ENCODE measurements at regions not wholly inside any gene's neighbourhood (a gene's known extent, or its start where the extent isn't known, plus 50 kb on each side); places are given as distances from the start of the nearest gene placed in this dataset.

- no peak for DNase-seq (ENCODE audit: low read depth, low spot score)
- ChIA-PET CTCF (no interaction called here), POLR2A (no interaction called here)
- TF ChIP-seq, protein P1, sequence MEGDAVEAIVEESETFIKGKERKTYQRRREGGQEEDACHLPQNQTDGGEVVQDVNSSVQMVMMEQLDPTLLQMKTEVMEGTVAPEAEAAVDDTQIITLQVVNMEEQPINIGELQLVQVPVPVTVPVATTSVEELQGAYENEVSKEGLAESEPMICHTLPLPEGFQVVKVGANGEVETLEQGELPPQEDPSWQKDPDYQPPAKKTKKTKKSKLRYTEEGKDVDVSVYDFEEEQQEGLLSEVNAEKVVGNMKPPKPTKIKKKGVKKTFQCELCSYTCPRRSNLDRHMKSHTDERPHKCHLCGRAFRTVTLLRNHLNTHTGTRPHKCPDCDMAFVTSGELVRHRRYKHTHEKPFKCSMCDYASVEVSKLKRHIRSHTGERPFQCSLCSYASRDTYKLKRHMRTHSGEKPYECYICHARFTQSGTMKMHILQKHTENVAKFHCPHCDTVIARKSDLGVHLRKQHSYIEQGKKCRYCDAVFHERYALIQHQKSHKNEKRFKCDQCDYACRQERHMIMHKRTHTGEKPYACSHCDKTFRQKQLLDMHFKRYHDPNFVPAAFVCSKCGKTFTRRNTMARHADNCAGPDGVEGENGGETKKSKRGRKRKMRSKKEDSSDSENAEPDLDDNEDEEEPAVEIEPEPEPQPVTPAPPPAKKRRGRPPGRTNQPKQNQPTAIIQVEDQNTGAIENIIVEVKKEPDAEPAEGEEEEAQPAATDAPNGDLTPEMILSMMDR (IDR thresholded peaks at IDR 0.05; ENCODE audit: insufficient read depth, low read length, missing control alignments) = no peak
- no peak overlapping the region for H3K4me3 ChIP-seq (ENCODE audit: low read depth, low read length)
Observed at GRCh38 chr2:63665091-63665490, 76.3 kb downstream of the MDH1 start.

DNA sequence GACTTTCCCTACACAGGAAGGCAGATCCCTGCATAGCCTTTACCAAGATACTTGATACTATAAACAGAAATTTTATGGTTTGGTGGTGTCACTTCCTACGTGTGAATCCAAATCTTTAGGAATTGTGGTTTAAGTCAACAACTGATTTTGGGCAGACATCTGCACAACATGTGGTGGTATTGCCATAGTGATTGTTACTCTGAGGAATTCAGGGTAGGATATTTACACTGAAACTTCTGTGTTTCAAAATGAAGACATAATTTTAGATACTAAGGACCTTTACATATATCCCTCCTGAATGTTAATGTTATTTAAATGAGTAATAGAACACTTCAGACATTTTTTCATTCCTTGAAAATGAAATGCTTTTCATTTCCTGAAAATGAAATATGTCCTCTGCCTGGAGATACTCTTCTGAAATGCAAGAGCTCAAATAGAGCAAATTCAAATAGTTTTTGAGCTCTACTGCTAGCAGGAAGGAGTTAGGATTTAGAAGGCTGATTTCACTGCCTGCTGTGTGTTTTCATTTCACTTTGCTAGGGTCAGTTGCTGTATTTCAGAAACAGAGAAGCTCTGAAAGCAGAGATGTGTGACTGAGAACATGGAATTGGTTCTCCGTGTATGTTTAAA, 77.2 kb downstream of the MDH1 start:
- ChIA-PET POLR2A (interaction anchor here (0.7 to 0.9 kb wide), 2 partner anchors 13 to 176 kb away, joined by 4 read pairs; no protein-coding TSS in a partner anchor), CTCF (interaction anchor here (0.9 to 1.3 kb wide), 2 partner anchors 11 to 13 kb away, joined by 3 read pairs; no protein-coding TSS in a partner anchor)
- TF ChIP-seq, protein P1 (IDR thresholded peaks at IDR 0.05; ENCODE audit: insufficient read depth, low read length, missing control alignments) = no peak
- H3K4me3 ChIP-seq (ENCODE audit: low read depth, low read length) = peak overlapping the region; percentile 29
- peak; percentile 84 for DNase-seq (ENCODE audit: low read depth, low spot score)

DNA sequence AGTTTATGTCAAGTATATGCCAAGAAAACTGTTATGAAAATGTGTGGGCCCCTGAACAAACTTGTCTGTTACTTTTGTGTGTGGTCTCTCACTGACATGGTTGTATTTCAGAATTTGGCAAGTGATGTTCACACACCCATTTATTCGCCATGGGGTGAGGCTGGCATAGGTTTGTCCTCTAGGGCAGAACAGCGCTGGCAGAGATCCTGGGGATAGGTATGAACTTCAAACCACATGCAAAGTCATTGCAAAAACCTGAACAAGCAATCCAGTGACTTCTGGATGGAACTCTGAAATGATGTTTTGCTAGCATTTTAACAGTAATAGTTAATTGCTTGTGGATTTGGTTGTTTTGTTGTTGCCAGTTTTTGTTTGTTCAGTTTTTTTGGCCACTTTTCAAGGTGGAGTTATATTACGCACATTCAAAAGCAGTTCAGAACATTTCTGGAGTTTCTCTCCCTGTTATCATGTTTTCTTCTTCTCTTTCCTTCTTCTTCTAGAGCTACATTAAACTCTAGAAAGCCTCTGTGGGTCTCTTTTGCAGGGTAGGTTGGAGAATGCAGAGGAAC, 78.5 kb downstream of the MDH1 start:
- DNase-seq (ENCODE audit: low read depth, low spot score) = no peak
- TF ChIP-seq, protein P1 (IDR thresholded peaks at IDR 0.05; ENCODE audit: insufficient read depth, low read length, missing control alignments) = no peak
- POLR2A ChIA-PET = no interaction called here
- CTCF ChIA-PET = no interaction called here
- H3K4me3 ChIP-seq (ENCODE audit: low read depth, low read length) = no peak overlapping the region

DNA sequence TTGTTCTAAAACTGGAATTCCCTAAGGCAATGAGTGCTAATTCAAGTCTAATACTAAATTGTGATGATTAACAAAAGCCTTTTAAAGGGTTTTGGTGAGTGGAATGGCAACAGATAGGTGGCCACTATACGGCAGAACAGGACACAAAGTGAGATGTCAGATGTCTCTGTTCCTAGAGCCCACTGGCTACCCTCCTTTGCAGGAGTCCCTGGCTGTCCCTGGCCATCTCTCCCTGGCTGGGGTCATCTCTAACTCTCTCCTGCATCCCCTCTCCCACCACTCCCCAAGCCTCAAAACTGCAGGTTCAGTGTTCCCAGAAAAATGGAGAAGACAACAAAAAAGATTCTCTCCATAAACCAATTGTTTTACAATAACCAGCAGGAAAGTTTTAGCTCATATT, 79.2 kb downstream of the MDH1 start:
- no peak overlapping the region for H3K4me3 ChIP-seq (ENCODE audit: low read depth, low read length)
- TF ChIP-seq, protein P1 (IDR thresholded peaks at IDR 0.05; ENCODE audit: insufficient read depth, low read length, missing control alignments) = no peak
- no peak for DNase-seq (ENCODE audit: low read depth, low spot score)
- ChIA-PET POLR2A (no interaction called here), CTCF (no interaction called here)

- no peak for DNase-seq (ENCODE audit: low read depth, low spot score)
- ChIA-PET POLR2A (no interaction called here), CTCF (no interaction called here)
- TF ChIP-seq, protein P1 (IDR thresholded peaks at IDR 0.05; ENCODE audit: insufficient read depth, low read length, missing control alignments) = no peak
- no peak overlapping the region for H3K4me3 ChIP-seq (ENCODE audit: low read depth, low read length)
Observed at GRCh38 chr2:63668466-63668865, 79.7 kb downstream of the MDH1 start.

DNA sequence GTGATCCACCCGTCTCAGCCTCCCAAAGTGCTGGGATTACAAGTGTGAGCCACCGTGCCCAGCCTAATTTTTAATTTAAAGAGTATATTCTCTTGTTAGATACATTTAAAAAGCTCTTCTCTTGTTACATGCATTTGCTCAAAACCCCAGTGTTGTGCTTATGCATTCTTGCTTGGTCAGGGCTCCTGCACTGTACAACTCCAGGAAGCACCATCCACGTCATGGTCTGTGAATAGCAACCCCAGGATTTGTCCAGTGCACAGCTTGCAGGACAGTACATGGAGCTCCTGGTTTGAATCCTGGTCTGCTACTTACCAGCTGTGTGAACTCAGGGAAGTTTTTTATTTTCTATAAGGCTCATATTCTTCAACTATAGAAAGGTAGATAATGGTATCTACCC, 80.8 kb downstream of the MDH1 start:
- no peak for DNase-seq (ENCODE audit: low read depth, low spot score)
- ChIA-PET POLR2A (no interaction called here), CTCF (interaction anchor here (0.7 to 1.3 kb wide), 2 partner anchors 23 to 194 kb away, joined by 3 read pairs; no protein-coding TSS in a partner anchor)
- no peak overlapping the region for H3K4me3 ChIP-seq (ENCODE audit: low read depth, low read length)
- TF ChIP-seq, protein P1 (IDR thresholded peaks at IDR 0.05; ENCODE audit: insufficient read depth, low read length, missing control alignments) = no peak

Data from AG04449 (cell line).